DND-41 (cell line): ENCODE measurements at regions not wholly inside any gene's neighbourhood (a gene's known extent, or its start where the extent isn't known, plus 50 kb on each side); places are given as distances from the start of the nearest gene placed in this dataset.

Experiments used
- EZH2 ChIP-seq: IDR thresholded peaks from 3 replicates; pipeline ENCODE4 v1.6.1; 2012; ENCODE audit warnings: borderline replicate concordance, low read depth, mild to moderate bottlenecking, moderate library complexity, low read length, inconsistent platforms; ENCODE audit not compliant: severe bottlenecking
- TF ChIP-seq, protein P1 (sequence below): IDR thresholded peaks from 2 replicates; pipeline ENCODE4 v1.5.1; 2012; ENCODE audit warnings: borderline replicate concordance, low read length, moderate library complexity, mild to moderate bottlenecking; ENCODE audit not compliant: poor library complexity, severe bottlenecking; ENCODE audit errors: extremely low read depth

GRCh38 chr22:48802576-48802975, 1025.1 kb downstream of the BRD1 start:
- TF ChIP-seq, protein P1, sequence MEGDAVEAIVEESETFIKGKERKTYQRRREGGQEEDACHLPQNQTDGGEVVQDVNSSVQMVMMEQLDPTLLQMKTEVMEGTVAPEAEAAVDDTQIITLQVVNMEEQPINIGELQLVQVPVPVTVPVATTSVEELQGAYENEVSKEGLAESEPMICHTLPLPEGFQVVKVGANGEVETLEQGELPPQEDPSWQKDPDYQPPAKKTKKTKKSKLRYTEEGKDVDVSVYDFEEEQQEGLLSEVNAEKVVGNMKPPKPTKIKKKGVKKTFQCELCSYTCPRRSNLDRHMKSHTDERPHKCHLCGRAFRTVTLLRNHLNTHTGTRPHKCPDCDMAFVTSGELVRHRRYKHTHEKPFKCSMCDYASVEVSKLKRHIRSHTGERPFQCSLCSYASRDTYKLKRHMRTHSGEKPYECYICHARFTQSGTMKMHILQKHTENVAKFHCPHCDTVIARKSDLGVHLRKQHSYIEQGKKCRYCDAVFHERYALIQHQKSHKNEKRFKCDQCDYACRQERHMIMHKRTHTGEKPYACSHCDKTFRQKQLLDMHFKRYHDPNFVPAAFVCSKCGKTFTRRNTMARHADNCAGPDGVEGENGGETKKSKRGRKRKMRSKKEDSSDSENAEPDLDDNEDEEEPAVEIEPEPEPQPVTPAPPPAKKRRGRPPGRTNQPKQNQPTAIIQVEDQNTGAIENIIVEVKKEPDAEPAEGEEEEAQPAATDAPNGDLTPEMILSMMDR = no peak
- no peak for TF ChIP-seq EZH2
